Fibroblast of the aortic adventitia (primary cell): ENCODE measurements at regions not wholly inside any gene's neighbourhood (a gene's known extent, or its start where the extent isn't known, plus 50 kb on each side); places are given as distances from the start of the nearest gene placed in this dataset.

Experiments used
- DNase-seq: peaks from one replicate; pipeline ENCODE4 v3.0.0-alpha.2; 2010; ENCODE audit warnings: low read depth
- H3K4me3 ChIP-seq: 2 replicates; pipeline ENCODE4 v1.5.1; 2011; ENCODE audit warnings: low read depth, mild to moderate bottlenecking, control low read depth, low read length, moderate library complexity
- TF ChIP-seq, protein P1 (sequence below): IDR thresholded peaks from 2 replicates; pipeline ENCODE4 v1.5.1; 2011; ENCODE audit warnings: mild to moderate bottlenecking, low read length, control low read depth, inconsistent platforms; ENCODE audit not compliant: insufficient read depth

- H3K4me3 ChIP-seq, result no peak overlapping the region
- no peak for DNase-seq
- TF ChIP-seq, protein P1, sequence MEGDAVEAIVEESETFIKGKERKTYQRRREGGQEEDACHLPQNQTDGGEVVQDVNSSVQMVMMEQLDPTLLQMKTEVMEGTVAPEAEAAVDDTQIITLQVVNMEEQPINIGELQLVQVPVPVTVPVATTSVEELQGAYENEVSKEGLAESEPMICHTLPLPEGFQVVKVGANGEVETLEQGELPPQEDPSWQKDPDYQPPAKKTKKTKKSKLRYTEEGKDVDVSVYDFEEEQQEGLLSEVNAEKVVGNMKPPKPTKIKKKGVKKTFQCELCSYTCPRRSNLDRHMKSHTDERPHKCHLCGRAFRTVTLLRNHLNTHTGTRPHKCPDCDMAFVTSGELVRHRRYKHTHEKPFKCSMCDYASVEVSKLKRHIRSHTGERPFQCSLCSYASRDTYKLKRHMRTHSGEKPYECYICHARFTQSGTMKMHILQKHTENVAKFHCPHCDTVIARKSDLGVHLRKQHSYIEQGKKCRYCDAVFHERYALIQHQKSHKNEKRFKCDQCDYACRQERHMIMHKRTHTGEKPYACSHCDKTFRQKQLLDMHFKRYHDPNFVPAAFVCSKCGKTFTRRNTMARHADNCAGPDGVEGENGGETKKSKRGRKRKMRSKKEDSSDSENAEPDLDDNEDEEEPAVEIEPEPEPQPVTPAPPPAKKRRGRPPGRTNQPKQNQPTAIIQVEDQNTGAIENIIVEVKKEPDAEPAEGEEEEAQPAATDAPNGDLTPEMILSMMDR, result no peak
Observed at GRCh38 chr13:61913183-61913582, 497.5 kb upstream of the PCDH20 start.

DNA sequence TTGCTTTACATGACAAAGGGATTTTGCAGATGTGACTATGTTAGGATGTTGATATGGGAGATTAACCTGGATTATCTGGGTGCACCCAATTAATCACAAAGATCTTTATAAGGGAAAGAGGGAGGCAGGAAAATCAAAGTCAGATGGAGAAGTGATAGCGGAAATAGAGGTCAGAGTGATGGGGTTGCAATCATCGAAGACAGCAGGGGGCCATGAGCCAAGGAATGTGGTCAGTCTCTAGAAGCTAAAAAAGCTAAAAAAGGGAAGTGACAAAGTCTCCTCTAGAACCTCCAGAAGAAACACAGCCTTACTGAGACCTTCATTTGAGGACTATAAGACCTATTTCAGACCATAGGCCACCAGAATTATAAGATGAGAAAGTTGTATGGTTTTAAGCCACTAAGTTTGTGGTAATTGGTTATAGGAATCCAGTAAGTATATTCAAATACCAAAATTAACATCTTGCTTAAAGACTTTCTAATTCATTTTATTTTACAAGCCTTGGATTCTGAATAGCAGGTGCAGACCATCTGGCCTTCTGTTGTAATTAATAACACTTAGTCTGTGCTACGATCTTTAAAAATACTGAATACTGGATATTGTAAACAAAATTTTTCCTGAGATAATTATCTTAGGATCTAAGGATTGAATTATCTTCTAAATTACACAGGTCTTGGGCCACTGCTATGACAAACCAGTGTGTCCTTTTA is 493.4 kb upstream of the PCDH20 start:
- no peak overlapping the region for H3K4me3 ChIP-seq
- TF ChIP-seq, protein P1, result no peak
- no peak for DNase-seq

GRCh38 chr13:61905054-61905453 is 489.4 kb upstream of the PCDH20 start:
- TF ChIP-seq, protein P1, result no peak
- no peak overlapping the region for H3K4me3 ChIP-seq
- DNase-seq, result no peak

- TF ChIP-seq, protein P1, result no peak
Observed at GRCh38 chr13:61901946-61902541, 486.4 kb upstream of the PCDH20 start.

GRCh38 chr13:61900033-61900432 is 484.4 kb upstream of the PCDH20 start:
- DNase-seq, result no peak
- TF ChIP-seq, protein P1, result no peak
- H3K4me3 ChIP-seq, result no peak overlapping the region

More at GRCh38 chr13:61901946-61902541, 486.4 kb upstream of the PCDH20 start:
- no peak for DNase-seq
- no peak overlapping the region for H3K4me3 ChIP-seq

DNA sequence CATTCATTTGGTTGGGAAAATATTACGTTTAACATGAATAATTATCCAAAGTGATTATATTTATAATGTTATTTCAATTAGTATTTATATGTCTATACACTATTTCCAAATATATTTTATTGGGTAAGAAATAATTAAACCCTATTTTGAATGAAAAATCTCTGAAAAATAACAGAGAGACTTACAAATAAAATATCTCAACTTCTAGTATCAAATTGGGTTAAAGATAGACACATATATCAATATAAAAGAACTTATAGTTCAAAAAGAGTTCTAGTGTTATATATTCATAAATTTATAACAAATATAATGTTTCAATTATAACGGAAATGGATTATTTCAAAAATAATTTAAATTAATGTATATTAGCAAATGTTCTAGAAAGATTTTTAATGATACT is 482.6 kb upstream of the PCDH20 start:
- TF ChIP-seq, protein P1, result no peak
- no peak overlapping the region for H3K4me3 ChIP-seq
- DNase-seq, result no peak
